Dendritic cell treated with granulocyte-macrophage colony-stimulating factor and Interleukin-4, amounts not matched to agents 40 ng/mL and 50 ng/mL, for 4 days (primary cell): ENCODE measurements at regions not wholly inside any gene's neighbourhood (a gene's known extent, or its start where the extent isn't known, plus 50 kb on each side); places are given as distances from the start of the nearest gene placed in this dataset.
"Not testable (repeated sequence)": the region's sequence is repeated elsewhere in the genome, so short reads cannot be mapped to it uniquely, and the experiment has no call there.

Experiments
- H3K27ac Mint-ChIP-seq: one replicate; pipeline ENCODE4 v1.8.0; 2022; ENCODE audit warnings: mild to moderate bottlenecking, mixed read lengths
- H3K27me3 Mint-ChIP-seq: one replicate; pipeline ENCODE4 v1.8.0; 2022; ENCODE audit warnings: mild to moderate bottlenecking, mixed read lengths
- H3K36me3 Mint-ChIP-seq: one replicate; pipeline ENCODE4 v1.8.0; 2022; ENCODE audit warnings: low read depth, mixed read lengths
- H3K4me1 Mint-ChIP-seq: one replicate; pipeline ENCODE4 v1.8.0; 2022; ENCODE audit warnings: low read depth, mixed read lengths
- H3K4me3 Mint-ChIP-seq: one replicate; pipeline ENCODE4 v1.8.0; 2022; ENCODE audit warnings: mild to moderate bottlenecking, moderate library complexity, mixed read lengths
- H3K9me3 Mint-ChIP-seq: one replicate; pipeline ENCODE4 v1.8.0; 2022; ENCODE audit warnings: mixed read lengths
- intact Hi-C: fragments of 100-400 bp; cut with micrococcal nuclease; formaldehyde crosslinking; loops from one replicate; pipeline ENCODE4 v1.15.0; 2022

DNA sequence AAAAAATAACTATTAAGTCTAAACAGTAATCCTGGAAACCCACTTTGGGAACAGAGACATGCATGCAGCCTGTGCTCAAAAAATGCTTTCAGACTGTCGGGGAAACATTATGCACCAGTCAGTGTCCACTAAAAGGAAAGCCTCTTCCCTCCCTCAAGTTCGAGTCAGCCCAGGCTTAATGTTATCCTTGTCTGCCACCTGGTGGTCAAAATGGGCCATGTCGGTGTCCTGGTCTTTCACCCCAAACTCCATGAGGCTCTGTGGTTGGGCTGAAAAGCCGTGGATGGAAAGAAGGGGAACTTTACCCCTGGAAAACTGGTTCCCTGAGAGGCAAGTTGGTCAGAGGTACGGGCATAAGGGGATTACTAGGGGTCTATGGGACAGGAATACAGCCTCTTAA is 88.4 kb upstream of the ZNF492 start:
- intact Hi-C loops: no loop called here
- H3K27me3 Mint-ChIP-seq: no peaks in the 10 kb centered on the region
- no peak overlapping the region for H3K4me3 Mint-ChIP-seq
- H3K36me3 Mint-ChIP-seq: no peaks in the 10 kb centered on the region
- no peak overlapping the region for H3K27ac Mint-ChIP-seq
- H3K9me3 Mint-ChIP-seq: peaks cover 62% of the 10 kb centered on the region
- H3K4me1 Mint-ChIP-seq: no peaks in the 10 kb centered on the region

DNA sequence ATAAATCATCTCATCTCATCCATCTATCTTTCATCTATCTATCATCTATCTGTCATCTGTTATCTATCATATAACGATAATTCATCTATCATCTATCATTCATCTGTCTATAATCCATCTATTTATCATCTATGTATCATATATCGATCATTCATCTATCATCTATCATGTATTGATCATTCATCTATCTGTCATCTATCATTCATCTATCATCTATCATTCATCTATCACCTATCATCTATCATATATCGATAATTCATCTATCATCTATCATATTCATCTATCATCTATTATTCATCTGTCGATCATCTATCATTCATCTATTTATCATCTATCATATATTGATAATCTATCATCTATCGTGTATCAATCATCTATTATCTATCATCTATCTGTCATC is 100.4 kb upstream of the ZNF492 start:
- no peaks in the 10 kb centered on the region for H3K4me1 Mint-ChIP-seq
- H3K27me3 Mint-ChIP-seq: peaks cover 8% of the 10 kb centered on the region
- no peak overlapping the region for H3K4me3 Mint-ChIP-seq
- intact Hi-C loops: no loop called here
- H3K9me3 Mint-ChIP-seq: peaks cover 58% of the 10 kb centered on the region
- H3K27ac Mint-ChIP-seq: no peak overlapping the region
- no peaks in the 10 kb centered on the region for H3K36me3 Mint-ChIP-seq

- intact Hi-C loops: no loop called here
- Mint-ChIP-seq H3K9me3 (peaks cover 64% of the 10 kb centered on the region), H3K4me1 (no peaks in the 10 kb centered on the region), H3K36me3 (no peaks in the 10 kb centered on the region), H3K27me3 (peaks cover 8% of the 10 kb centered on the region), H3K27ac (no peak overlapping the region), H3K4me3 (no peak overlapping the region)
Observed at GRCh38 chr19:22532388-22533300, 101.5 kb upstream of the ZNF492 start.

DNA sequence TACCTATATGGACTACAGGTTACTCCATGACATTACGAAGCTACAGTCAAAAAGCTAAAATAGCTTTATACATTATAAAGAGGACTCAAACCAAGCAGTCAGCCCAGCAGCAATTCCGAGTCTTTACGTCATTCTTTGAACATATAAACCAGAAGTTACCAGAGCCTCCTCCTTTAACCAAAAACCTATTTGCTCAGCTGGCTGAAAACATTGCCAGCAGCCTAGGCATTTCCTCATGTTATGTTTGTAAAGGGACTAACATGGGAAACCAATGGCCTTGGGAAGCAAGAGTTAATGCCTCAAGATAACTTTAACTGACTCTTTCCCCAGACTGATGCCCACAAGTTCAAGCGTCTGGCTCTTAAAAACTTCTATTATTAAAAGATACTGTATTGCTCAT is 104.1 kb upstream of the ZNF492 start:
- Mint-ChIP-seq H3K36me3 (no peaks in the 10 kb centered on the region), H3K9me3 (peaks cover 68% of the 10 kb centered on the region), H3K27ac (no peak overlapping the region), H3K4me3 (no peak overlapping the region), H3K4me1 (no peaks in the 10 kb centered on the region), H3K27me3 (peaks cover 8% of the 10 kb centered on the region)
- intact Hi-C loops: no loop called here

DNA sequence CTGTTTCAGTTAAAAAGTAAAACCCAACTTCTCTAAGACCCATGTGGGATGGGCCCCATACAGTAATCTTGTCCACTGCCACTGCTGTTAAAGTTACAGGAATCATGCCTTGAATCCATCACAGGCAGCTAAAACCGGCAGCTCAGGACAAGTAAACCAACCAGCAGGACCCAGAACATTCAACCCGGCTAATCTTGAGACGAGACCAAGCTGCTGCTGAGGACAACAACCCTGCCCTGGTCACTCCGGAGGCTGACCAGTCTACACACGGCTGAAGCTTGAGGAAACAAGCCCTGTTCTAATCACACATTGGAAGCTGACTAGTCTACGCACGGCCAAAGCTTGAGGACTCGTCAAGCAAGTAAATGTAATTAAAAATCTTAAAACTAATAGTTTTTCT is 105.2 kb upstream of the ZNF492 start:
- Mint-ChIP-seq H3K9me3 (peaks cover 68% of the 10 kb centered on the region), H3K36me3 (no peaks in the 10 kb centered on the region), H3K27ac (no peak overlapping the region), H3K4me1 (no peaks in the 10 kb centered on the region), H3K4me3 (no peak overlapping the region), H3K27me3 (peaks cover 8% of the 10 kb centered on the region)
- intact Hi-C loops: no loop called here

DNA sequence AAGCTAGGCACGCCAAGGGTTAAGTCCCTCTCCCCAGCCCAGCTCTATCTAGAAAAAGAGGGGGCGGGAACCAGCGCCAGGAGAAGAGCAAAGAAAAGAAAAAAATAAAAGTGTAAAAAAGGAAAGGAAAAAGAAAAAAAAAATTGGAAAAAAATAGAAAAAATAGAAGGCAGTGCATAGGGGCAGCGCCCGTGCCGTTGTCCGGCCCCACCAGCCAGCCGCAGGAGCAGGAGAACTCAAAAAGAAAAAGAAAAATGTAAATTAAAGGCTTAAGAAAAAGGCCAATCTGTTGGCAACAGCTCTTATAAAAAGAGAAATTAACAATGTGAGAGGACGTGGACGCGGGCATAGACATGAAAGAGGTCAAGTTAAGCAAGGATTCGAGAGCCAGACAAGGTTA is 105.4 kb upstream of the ZNF98 start:
- H3K27me3 Mint-ChIP-seq: peaks cover 4% of the 10 kb centered on the region
- H3K36me3 Mint-ChIP-seq: no peaks in the 10 kb centered on the region
- intact Hi-C loops: no loop called here
- no peak overlapping the region for H3K27ac Mint-ChIP-seq
- H3K4me3 Mint-ChIP-seq: no peak overlapping the region
- peaks cover 68% of the 10 kb centered on the region for H3K9me3 Mint-ChIP-seq
- no peaks in the 10 kb centered on the region for H3K4me1 Mint-ChIP-seq

DNA sequence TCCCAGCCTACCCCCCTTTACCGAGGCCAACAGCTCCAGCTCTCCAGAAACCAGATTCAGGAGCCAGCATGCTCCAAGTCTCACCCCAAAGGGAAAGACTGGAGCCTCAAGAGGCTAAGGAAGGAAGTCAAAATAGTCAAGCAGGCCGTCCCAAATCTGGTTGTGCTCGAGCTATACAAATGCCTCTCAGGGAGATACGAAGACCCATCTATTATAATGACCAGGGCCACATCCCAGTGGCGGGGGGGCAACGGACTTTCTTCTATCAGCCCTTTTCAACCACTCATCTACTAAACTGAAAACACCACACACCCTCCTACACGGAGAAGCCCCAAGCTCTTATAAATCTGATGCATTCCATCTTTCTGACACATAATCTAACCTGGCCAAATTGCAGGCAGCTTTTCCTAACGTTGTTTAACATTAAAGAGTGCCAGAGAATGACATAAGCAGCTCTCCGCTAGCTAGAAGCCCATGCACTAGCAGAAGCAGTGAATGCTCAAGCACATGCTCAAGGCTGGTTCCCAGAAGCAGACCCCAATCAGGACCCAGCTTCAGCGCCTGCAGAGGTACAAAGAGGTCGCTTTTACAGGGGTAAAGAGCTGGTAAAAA is 104.6 kb upstream of the ZNF98 start:
- intact Hi-C loops: no loop called here
- Mint-ChIP-seq H3K4me1 (no peaks in the 10 kb centered on the region), H3K4me3 (no peak overlapping the region), H3K27me3 (no peaks in the 10 kb centered on the region), H3K9me3 (peaks cover 68% of the 10 kb centered on the region), H3K36me3 (no peaks in the 10 kb centered on the region), H3K27ac (no peak overlapping the region)

DNA sequence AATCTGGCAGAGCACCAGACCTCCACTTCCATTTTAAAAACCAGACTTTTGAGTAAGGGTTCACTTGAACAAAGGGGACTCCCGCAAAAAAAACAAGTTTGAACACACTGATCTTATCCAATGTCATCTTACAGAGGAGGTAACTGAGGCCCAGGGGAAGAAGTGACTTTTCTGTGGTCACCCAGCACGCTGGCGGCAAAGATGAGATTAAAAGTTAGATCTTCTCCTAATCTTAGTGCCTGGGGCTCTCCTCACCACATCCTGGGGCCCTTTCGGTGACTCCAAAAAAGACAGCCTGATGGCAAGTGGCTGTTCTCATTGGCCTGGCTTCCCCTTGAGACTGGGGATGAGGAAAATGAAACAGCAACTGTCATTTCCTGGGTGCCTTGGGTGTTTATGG is 101.8 kb upstream of the ZNF98 start:
- Mint-ChIP-seq H3K9me3 (peaks cover 93% of the 10 kb centered on the region), H3K27ac (no peak overlapping the region), H3K4me3 (no peak overlapping the region), H3K4me1 (no peaks in the 10 kb centered on the region), H3K36me3 (no peaks in the 10 kb centered on the region), H3K27me3 (no peaks in the 10 kb centered on the region)
- intact Hi-C loops: no loop called here

DNA sequence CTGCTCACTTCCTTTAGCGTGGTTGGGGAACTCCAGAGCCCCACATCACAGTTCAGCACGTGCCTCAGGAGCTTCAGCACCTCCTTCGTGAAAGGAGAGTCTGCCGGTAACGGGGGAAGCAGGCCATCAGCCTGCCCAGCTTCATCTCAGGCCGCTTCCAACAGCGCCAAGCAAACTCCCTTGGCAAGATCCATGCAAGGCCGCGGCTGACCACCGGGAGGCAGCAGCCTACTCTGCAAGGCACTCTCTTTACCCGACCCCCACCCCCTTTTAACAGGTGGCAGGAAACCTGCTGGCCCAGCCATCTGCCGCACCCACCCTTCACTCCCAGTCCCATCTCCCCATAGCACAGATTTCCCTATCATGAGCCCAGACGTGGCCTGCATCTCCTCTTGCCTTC is 97.4 kb upstream of the ZNF98 start:
- H3K36me3 Mint-ChIP-seq, intact Hi-C loops, H3K27ac Mint-ChIP-seq, H3K27me3 Mint-ChIP-seq, H3K4me1 Mint-ChIP-seq, H3K4me3 Mint-ChIP-seq: not testable (repeated sequence)
- H3K9me3 Mint-ChIP-seq: peaks cover 88% of the 10 kb centered on the region

DNA sequence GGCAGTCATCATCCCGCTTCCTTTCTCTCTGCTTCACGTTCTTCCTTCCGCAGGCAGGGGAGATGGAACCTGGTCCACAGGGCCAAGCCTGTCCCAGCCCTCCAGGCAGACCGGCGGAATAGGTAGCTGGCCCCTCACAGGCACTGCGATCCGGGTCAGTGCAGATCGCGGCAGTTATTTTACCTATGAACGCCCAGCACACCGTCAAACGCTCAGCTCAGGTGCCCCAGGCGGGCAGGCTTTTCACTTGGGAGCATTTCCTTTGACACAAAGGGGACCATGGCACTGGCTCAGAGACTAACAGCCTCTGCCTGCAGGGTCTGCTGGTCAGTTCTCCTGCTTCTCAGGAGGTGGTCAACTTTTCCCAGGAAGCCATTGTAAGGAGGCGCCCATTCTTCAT is 97.0 kb upstream of the ZNF98 start:
- Mint-ChIP-seq H3K9me3 (peaks cover 88% of the 10 kb centered on the region), H3K4me1 (no peaks in the 10 kb centered on the region), H3K27ac (no peak overlapping the region), H3K4me3 (no peak overlapping the region), H3K36me3 (no peaks in the 10 kb centered on the region), H3K27me3 (no peaks in the 10 kb centered on the region)
- intact Hi-C loops: no loop called here

DNA sequence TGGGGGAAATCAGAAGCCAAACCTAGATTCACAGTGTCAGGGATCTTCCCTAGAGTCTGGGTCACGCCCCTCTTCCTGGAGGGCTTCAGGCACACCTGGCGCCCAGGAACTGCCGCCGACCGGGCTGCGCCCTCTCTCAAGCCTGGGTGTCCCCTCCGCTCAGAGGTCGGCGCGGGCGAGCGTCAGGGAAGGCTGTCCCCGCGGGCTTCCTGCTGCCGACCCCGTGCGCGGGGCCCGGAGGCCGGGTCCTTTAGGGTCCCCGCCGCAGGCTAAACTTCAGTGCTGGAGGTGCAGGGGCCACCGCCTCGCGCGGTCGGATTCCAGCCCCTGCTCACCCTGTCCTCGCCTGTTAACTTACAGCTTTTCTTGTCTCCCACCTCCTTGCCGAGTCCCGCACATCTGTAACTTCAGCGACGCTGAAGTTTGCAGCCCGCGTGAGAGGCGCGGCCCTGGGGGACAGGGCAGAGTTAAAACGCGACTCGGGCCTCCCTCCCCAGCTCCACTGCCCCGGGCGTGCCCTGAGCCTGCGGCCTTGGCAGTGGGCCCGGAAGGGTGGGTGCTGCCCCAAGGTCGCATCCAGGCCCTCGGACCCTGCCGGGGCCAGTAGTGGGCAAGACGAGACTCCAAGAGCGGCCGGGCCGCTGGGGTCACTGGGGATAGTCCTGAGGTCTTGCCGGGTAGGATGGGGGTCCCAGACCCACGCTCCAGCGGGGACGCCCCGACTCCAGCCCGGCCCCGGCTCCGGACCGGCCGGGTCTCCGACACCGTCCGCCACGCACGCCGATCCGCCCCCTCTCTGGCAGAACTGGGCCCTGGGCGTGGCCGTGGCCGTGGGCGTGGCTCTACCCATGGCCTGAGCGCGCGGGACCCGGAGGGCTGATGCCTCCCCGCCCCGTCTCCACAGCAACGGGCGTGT is 95.6 kb upstream of the ZNF98 start:
- no peak overlapping the region for H3K27ac Mint-ChIP-seq
- H3K36me3 Mint-ChIP-seq: no peaks in the 10 kb centered on the region
- H3K9me3 Mint-ChIP-seq: peaks cover 88% of the 10 kb centered on the region
- no peak overlapping the region for H3K4me3 Mint-ChIP-seq
- no peaks in the 10 kb centered on the region for H3K27me3 Mint-ChIP-seq
- no peaks in the 10 kb centered on the region for H3K4me1 Mint-ChIP-seq
- intact Hi-C loops: no loop called here

- intact Hi-C loops: no loop called here
- no peaks in the 10 kb centered on the region for H3K27me3 Mint-ChIP-seq
- no peak overlapping the region for H3K4me3 Mint-ChIP-seq
- no peaks in the 10 kb centered on the region for H3K4me1 Mint-ChIP-seq
- H3K27ac Mint-ChIP-seq: no peak overlapping the region
- no peaks in the 10 kb centered on the region for H3K36me3 Mint-ChIP-seq
- peaks cover 88% of the 10 kb centered on the region for H3K9me3 Mint-ChIP-seq
Observed at GRCh38 chr19:22515435-22515834, 93.3 kb upstream of the ZNF98 start.

GRCh38 chr19:22503524-22503923 is 81.4 kb upstream of the ZNF98 start:
- H3K9me3 Mint-ChIP-seq: peaks cover 94% of the 10 kb centered on the region
- H3K4me1 Mint-ChIP-seq: no peaks in the 10 kb centered on the region
- H3K36me3 Mint-ChIP-seq: no peaks in the 10 kb centered on the region

DNA sequence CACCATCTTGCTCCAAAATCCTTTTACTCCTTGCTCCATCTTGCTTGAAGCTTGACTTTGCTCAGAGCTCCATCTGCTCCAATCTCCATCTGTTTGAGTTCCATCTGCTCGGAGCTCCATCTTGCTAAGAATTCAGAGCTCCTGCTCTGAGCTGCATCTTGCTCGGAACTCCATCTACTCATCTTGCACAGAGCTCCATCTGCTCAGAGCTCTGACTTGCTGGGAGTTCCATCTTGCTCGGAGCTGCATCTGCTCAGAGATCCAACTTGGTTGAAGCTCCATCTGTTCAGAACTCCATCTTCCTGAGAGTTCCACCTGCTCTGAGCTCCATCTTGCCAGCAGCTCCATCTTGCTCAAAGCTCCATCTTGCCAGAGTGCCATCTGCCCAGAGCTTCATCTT is 80.6 kb upstream of the ZNF98 start:
- no peaks in the 10 kb centered on the region for H3K27me3 Mint-ChIP-seq
- intact Hi-C loops: no loop called here
- no peaks in the 10 kb centered on the region for H3K4me1 Mint-ChIP-seq
- no peak overlapping the region for H3K27ac Mint-ChIP-seq
- peaks cover 94% of the 10 kb centered on the region for H3K9me3 Mint-ChIP-seq
- no peak overlapping the region for H3K4me3 Mint-ChIP-seq
- no peaks in the 10 kb centered on the region for H3K36me3 Mint-ChIP-seq

More at GRCh38 chr19:22503524-22503923, 81.4 kb upstream of the ZNF98 start:
- Mint-ChIP-seq H3K27ac (no peak overlapping the region), H3K27me3 (no peaks in the 10 kb centered on the region), H3K4me3 (no peak overlapping the region)
- intact Hi-C loops: no loop called here
